Fibroblast of lung (primary cell): ENCODE measurements at regions not wholly inside any gene's neighbourhood (a gene's known extent, or its start where the extent isn't known, plus 50 kb on each side); places are given as distances from the start of the nearest gene placed in this dataset.
A peak's percentile ranks its signal among the peaks of the same experiment; 100 is the strongest.

Experiments
- DNase-seq, 2 donors: peaks; one replicate each; pipeline versions ENCODE4 v3.0.0 to v3.0.0-alpha.2; 2010; ENCODE audit warnings: low read depth in 2 of 2
- H2AFZ ChIP-seq: 2 replicates; pipeline ENCODE4 v1.5.1; 2012; ENCODE audit warnings: low read length, control low read depth, inconsistent platforms
- H3K27ac ChIP-seq: 2 replicates; pipeline ENCODE4 v1.5.1; 2011; ENCODE audit warnings: low read length, control low read depth; ENCODE audit not compliant: insufficient read depth
- H3K27me3 ChIP-seq: 2 replicates; pipeline ENCODE4 v1.5.1; 2011; ENCODE audit warnings: mild to moderate bottlenecking, low read length; ENCODE audit not compliant: control insufficient read depth, insufficient read depth
- H3K36me3 ChIP-seq: 2 replicates; pipeline ENCODE4 v1.5.1; 2011; ENCODE audit warnings: low read length; ENCODE audit not compliant: control insufficient read depth, insufficient read depth
- H3K4me1 ChIP-seq: 2 replicates; pipeline ENCODE4 v1.5.1; 2011; ENCODE audit warnings: low read length; ENCODE audit not compliant: control insufficient read depth, insufficient read depth; ENCODE audit errors: extremely low read depth
- H3K4me2 ChIP-seq: 2 replicates; pipeline ENCODE4 v1.5.1; 2011; ENCODE audit warnings: low read length, control low read depth; ENCODE audit not compliant: insufficient read depth; ENCODE audit errors: extremely low read depth
- H3K4me3 ChIP-seq, 4 experiments: fragments of 200-600 bp in 1 of 4; sonication (generic) in 1 of 4; replicated peaks in 1 of 4; 2 replicates each; pipeline ENCODE4 v1.5.1; 2011 to 2016; ENCODE audit warnings: low read length in 4 of 4, low read depth in 3 of 4, mild to moderate bottlenecking in 3 of 4, control low read depth in 2 of 4, inconsistent platforms in 1 of 4, mixed read lengths in 1 of 4; ENCODE audit not compliant: insufficient read depth in 1 of 4; ENCODE audit errors: control extremely low read depth in 1 of 4
- H3K79me2 ChIP-seq: 2 replicates; pipeline ENCODE4 v1.5.1; 2012; ENCODE audit warnings: mild to moderate bottlenecking, low read length, inconsistent platforms; ENCODE audit not compliant: control insufficient read depth, insufficient read depth
- H3K9ac ChIP-seq: 2 replicates; pipeline ENCODE4 v1.5.1; 2011; ENCODE audit warnings: mild to moderate bottlenecking, low read length, control low read depth; ENCODE audit not compliant: insufficient read depth
- H3K9me3 ChIP-seq: 2 replicates; pipeline ENCODE4 v1.5.1; 2012; ENCODE audit warnings: low read depth, low read length; ENCODE audit not compliant: control insufficient read depth, insufficient read depth
- H4K20me1 ChIP-seq: 2 replicates; pipeline ENCODE4 v1.5.1; 2011; ENCODE audit warnings: low read length; ENCODE audit not compliant: control insufficient read depth, insufficient read depth; ENCODE audit errors: extremely low read depth
- CTCF ChIP-seq, 2 donors: IDR thresholded peaks in 1 of 2; conservative IDR thresholded peaks in 1 of 2; 1 replicate in 1 of 2; 2 replicates in 1 of 2; pipeline ENCODE4 v1.5.1; 2011 to 2012; ENCODE audit warnings: low read length in 2 of 2, control low read depth in 1 of 2, inconsistent platforms in 1 of 2, low read depth in 1 of 2, mild to moderate bottlenecking in 1 of 2
- EZH2 ChIP-seq: IDR thresholded peaks from 2 replicates; pipeline ENCODE4 v1.5.1; 2012; ENCODE audit warnings: low read length, control low read depth, mild to moderate bottlenecking; ENCODE audit errors: missing control alignments

GRCh38 chr2:220842901-220843665 is 729.0 kb downstream of the EPHA4 start:
- no peak overlapping the region for H3K27ac ChIP-seq
- no peak overlapping the region for H2AFZ ChIP-seq
- no peak overlapping the region for H3K4me3 ChIP-seq
- H3K79me2 ChIP-seq: no peaks in the 10 kb centered on the region
- H3K4me1 ChIP-seq: peaks cover 2% of the 10 kb centered on the region
- H4K20me1 ChIP-seq: no peaks in the 10 kb centered on the region
- H3K4me2 ChIP-seq: no peak overlapping the region
- no peaks in the 10 kb centered on the region for H3K9me3 ChIP-seq
- H3K27me3 ChIP-seq: no peaks in the 10 kb centered on the region
- DNase-seq: no peak
- no peak overlapping the region for H3K9ac ChIP-seq
- no peaks in the 10 kb centered on the region for H3K36me3 ChIP-seq
- TF ChIP-seq EZH2 (no peak), CTCF (conservative IDR thresholded peaks at IDR 0.05 in 1 of 2, IDR thresholded peaks at IDR 0.05 in 1 of 2; ENCODE audit: low read depth in 1 of 2, low read length in 2 of 2) (no peak)

GRCh38 chr2:220845766-220846273 is 726.3 kb downstream of the EPHA4 start:
- Histone ChIP-seq H3K27ac (no peak overlapping the region), H3K36me3 (no peaks in the 10 kb centered on the region), H2AFZ (no peak overlapping the region), H3K4me3 (no peak overlapping the region), H4K20me1 (no peaks in the 10 kb centered on the region), H3K4me2 (no peak overlapping the region), H3K79me2 (no peaks in the 10 kb centered on the region), H3K4me1 (peaks cover 2% of the 10 kb centered on the region), H3K27me3 (no peaks in the 10 kb centered on the region), H3K9me3 (no peaks in the 10 kb centered on the region), H3K9ac (no peak overlapping the region)
- TF ChIP-seq CTCF (conservative IDR thresholded peaks at IDR 0.05 in 1 of 2, IDR thresholded peaks at IDR 0.05 in 1 of 2; ENCODE audit: low read depth in 1 of 2, low read length in 2 of 2) (no peak), EZH2 (no peak)
- no peak for DNase-seq

- H2AFZ ChIP-seq: no peak overlapping the region
- peak in 1 of 2 donors; percentile 62 for DNase-seq
- H3K79me2 ChIP-seq: no peaks in the 10 kb centered on the region
- no peaks in the 10 kb centered on the region for H4K20me1 ChIP-seq
- no peaks in the 10 kb centered on the region for H3K36me3 ChIP-seq
- no peak overlapping the region for H3K4me2 ChIP-seq
- H3K9ac ChIP-seq: no peak overlapping the region
- H3K4me3 ChIP-seq: no peak overlapping the region
- no peaks in the 10 kb centered on the region for H3K27me3 ChIP-seq
- H3K4me1 ChIP-seq: peaks cover 2% of the 10 kb centered on the region
- TF ChIP-seq CTCF (conservative IDR thresholded peaks at IDR 0.05 in 1 of 2, IDR thresholded peaks at IDR 0.05 in 1 of 2; ENCODE audit: low read depth in 1 of 2, low read length in 2 of 2): no peak
- no peak for TF ChIP-seq EZH2
- no peaks in the 10 kb centered on the region for H3K9me3 ChIP-seq
- H3K27ac ChIP-seq: no peak overlapping the region
These were observed 725.1 kb downstream of the EPHA4 start for GRCh38 chr2:220847006-220847405.
